HG02943 (cell line): ENCODE measurements at regions not wholly inside any gene's neighbourhood (a gene's known extent, or its start where the extent isn't known, plus 50 kb on each side); places are given as distances from the start of the nearest gene placed in this dataset.

Experiments used
- ATAC-seq: cut with Tn5 transposase; IDR thresholded peaks from one replicate; pipeline ENCODE4 v1.9.1; 2021; ENCODE audit warnings: mild to moderate bottlenecking, low read depth, moderate library complexity; ENCODE audit not compliant: unreplicated experiment

DNA sequence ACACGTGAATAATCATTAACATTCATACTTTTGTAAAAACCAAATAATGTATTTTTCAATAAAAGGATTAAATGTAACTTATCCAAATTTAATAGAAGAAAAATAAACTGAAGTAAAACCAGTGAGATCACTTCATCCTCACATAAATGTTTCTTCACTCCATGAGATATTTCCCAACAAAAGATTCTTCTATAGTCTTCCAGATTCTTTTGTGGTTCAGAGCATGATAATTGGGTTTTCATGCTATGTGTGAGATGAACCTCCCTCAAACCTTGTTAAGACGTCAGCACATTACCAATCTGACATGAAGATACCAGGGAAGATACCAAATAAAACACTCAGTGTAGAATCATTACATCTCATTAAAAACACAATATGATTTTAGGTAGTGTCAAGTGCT lies 62.9 kb upstream of the OXGR1 start:
- ATAC-seq, result no peak

DNA sequence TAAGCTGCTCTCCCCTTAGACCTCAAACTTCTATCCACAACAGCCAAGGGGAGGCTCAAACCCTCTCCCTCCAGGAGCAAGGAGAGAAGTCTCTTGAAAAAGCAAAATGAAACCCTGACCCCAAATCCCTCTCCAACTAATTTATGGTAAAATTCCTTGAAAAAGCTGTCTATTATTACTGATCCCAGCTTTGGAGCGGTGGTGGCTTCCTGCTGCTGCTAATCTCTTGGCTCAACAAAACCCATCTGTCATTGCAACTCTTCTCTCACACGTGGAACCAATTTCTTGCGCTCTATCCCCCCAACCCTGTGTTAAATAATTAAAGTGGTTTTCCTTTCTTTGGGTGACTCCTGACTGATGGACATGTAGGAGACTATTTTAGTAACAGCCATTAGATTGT lies 64.1 kb upstream of the OXGR1 start:
- no peak for ATAC-seq

DNA sequence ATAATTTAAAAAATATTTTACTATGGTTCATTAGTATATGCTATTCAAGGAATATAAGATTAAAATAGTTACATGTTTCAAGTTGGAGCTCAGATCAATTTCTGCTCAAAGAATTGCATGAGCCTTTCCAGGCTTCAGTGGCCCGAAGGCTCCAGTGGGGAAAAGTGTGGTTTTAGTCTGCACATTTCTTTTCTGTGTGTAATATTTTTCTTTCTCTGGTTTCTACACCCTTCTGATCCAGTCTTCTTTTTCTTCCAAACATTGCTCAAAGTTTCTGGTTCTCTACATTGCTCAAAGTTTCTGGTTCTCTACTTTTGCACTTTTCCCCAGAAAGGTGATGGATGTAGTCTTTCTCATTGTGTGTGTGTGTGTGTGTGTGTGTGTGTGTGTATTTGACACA lies 64.7 kb upstream of the OXGR1 start:
- ATAC-seq, result no peak

DNA sequence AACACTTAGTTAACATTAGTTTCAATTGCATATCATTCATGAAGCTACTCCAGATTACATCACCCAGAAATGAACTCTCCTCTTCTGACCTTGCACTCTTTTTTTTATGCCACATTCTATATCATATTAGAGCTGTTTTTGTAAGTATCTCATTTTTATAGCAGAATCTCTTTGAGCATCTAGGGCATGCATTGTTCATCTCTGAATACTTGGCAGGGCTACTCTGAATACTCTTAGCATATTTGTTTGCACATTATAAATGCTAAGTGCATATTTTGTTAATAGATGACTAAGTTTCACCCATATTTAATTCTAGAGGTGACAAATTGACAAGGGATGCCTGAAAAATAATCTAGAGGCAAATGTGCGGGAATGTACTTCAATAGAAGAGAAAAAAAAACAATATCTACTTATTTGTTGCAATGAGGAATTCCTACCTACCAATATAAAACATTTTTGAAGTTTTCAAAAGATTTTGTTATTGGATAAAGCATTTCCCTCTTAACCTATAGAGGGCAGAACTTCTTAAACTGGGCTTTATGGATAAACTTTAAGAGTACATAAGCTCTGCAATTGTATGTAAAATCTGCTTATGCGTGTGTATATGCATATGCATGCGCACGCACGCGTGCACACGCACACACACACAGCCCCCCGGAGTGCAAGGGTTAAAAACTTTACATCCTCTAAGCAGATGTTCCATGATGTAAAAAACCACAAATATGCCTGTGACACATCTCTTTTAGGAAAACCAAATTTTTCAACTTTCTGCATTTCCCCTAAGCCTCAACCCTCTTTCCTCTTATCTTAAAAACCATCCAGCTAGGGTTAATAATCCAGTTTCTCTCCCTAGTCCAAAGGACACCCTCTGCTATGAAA lies 73.0 kb upstream of the OXGR1 start:
- ATAC-seq, result no peak

DNA sequence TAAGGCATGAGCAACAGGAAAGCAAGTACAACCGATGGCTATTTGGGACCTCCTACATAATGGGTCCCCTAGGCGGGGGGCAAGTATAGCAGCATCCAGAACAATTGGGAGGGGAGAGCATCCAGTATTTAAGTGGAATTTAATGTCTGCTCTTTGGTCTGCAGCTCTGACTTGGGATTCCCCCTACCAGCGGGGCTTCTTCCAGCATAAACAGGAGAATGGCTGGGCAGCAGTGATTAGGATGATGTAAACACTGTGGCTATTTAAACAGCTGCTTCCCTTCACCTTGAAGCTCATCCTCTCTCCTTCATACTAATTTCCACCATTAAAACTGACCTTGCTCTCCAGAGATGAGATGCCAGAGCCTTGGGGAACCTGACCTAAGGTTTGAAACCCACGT lies 73.9 kb upstream of the OXGR1 start:
- ATAC-seq, result no peak

DNA sequence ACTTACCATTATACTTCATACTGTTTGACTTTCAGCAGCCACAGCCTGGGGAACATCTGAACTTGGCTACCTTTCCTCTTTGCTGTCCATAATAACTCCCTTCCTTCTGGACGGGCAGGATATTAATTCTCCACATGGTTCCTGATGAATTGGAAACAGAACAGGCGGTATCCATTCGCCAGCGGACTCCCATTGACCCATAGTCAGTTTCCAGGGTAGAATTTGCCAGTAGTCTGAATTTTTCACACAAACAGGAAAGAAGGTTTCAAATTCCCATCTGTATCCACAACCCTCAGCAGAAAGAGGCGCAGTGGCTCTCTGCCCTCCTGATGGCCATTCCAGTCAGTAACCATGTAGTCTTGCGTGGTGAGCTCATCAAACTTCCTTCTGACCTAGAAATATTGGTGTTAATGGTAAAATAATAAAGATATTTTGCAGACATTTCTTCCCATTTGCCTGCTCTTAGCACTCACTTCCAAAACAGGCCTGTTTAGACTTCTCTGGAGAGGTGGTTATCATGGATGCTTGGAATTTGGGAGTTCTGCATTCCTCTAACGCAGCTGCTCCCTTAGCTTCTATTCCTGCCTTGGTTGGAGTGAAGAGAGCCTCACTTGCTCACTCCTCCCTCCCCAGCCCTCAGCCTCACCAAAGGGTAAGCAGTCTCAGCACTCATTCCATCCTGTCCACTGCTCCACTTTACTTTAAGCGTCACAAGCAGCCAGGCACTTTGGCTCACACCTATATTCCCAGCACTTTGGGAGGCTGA lies 75.0 kb upstream of the OXGR1 start:
- no peak for ATAC-seq

DNA sequence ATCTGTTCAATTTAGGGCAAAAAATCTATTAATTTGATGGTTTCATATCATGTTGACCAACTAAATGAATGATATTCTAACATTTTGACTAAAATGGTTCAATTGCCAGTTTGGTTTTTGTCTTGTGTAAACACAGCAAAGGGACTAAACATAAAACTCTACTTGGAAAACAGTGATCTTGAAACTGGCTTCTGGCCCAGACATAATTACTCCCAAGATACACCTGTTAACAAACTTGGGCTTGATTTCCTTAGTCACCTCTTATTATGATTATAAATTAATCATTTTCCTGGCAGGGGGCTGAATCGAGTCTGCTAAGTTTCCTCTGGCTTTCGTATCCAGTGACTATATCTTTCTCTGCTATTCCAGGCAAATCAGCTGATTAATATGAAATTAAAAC lies 78.0 kb upstream of the OXGR1 start:
- ATAC-seq, result no peak

DNA sequence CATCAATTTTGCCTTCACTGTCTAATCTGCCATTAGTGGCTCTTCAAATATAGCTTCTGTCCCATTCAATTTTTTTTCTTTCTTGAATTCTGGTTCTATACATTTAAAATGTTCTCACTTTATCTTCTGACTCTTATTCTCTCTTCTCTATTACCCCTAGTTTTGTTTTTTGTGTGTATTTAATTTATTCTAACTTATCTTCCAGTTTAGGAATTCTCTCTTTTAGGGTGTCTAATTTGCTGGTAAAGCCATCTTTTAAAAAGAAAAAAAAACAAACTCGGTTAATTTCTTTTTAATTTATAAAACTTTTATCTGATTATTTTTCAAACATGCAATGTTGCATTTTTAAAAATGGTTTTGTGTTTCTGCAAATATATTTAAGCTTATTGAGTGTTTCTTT lies 80.3 kb upstream of the OXGR1 start:
- no peak for ATAC-seq

DNA sequence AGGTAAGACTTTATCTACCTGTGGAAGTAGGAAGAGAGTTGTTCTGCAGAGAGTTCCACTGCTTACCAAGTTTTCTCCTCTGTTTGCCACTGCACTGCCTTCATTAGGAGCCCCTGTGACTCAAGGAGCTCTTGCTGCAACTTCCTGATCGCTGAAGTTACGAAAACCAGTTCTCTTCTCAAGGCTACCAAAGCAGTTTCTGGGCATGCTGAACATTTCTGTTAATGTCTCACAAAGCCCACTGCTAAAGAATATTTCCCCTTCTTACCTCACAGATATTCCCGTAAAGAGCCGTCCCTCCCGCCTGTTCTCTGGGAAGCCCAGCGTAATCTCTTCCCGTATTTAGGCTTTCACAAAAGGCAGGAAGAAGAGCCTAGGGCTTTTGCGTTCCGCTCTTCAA lies 82.6 kb upstream of the OXGR1 start:
- no peak for ATAC-seq

DNA sequence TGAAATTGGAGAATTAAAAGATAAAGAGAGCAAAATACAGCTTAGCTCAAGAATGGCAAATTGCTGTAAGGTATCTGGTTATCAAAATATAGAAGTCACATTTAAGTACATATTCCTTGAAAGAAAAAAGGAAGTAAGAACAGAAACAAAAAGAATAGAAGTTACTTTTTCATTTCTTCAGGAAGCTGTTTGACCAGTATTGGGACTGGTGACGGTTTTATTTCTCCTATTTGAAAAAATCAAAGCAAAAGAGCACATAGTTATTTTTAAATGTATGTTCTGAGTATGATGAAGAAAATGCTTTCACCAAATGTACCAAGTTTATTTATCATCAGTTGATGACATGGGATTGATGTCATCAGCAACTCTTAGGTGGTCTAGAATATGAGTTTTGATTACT lies 83.1 kb upstream of the OXGR1 start:
- ATAC-seq, result no peak

DNA sequence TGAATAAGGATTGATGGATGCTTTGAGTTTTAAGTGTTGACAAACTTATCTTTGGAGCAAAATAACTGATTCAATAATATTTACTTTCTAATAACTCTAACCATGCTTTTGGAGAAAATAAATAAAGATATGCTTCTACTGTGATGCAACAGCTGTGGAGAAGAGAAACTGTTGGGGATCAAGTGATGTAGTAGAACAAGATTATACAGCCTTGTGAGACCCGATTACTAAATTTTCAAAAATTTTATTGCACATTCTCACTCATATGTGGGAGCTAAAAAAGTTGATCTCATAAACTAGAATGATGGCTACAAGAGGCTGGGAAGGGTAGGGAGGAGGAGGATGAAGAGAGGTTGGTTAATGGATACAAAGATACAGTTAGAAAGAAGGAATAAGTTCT lies 85.5 kb upstream of the OXGR1 start:
- no peak for ATAC-seq

DNA sequence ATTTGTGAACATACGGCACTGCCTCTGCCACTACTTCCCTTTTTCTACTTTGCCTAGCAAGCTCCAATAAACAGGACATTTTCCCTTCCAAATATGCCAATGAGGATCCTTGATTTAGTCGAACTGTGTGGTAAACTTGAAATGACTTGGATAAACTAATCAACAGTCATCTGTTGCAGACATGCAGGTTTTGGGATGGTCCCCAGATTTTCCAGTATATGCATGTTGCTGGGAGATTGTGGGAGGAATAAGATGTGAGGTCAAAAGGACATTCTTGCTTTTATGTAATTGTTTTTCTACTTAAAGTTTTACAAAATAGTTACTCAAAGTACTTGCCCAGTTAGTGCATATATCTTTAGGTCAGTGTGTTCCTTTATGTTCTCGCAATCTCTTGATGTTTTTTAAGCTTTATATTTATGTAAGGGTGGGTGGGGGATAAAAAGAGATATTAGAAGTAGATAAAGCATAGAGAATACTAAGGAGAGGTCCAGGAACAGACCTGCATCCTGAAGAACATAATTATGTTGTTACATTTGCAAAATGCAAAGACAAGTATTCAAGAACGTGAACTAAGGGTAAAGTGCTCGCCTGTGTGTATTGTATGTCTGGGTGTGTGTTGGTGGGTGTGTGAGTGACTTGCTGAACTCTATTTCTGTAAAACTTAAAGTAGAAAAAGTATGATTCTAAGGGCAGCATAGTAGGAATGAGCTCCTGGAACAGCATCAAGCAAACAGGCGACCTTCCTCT lies 88.4 kb upstream of the OXGR1 start:
- ATAC-seq, result no peak

DNA sequence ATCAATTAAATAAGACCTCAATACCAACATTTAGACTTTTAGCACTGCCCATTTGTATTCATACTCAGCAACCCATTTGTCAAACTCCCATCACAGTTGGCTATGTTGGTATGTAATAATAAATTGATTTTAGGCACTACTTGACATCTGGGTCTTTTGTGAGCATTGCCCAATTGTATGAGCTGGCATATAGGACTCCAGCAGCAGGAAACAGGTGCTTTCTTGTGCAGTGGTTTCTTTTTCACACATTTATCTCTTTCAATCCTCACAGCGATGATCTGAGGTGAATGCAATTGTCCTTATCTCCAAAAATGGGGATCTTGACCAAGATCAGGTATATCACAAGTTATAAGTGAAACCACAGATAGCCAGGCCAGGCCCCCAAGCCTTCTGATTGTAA lies 96.9 kb upstream of the OXGR1 start:
- ATAC-seq, result no peak

DNA sequence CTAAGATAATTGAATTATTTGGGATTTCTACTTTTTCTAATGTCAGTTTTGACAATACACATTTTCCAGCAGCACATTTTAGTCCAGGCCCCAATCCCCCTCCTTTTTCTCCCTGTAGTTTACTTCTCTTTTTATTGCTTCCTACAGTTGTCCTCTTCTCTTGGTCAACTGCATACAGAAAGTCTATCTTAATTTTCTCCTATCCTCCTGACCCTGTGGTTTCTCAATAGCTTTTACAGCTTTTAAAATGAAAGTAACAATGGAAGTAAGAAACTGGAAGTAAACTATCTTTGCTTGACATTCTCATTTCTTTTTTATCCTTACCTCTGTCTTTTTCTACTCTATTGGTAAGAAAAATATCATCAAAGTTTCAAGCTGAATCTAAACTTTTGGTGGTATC lies 106.5 kb upstream of the OXGR1 start:
- no peak for ATAC-seq

DNA sequence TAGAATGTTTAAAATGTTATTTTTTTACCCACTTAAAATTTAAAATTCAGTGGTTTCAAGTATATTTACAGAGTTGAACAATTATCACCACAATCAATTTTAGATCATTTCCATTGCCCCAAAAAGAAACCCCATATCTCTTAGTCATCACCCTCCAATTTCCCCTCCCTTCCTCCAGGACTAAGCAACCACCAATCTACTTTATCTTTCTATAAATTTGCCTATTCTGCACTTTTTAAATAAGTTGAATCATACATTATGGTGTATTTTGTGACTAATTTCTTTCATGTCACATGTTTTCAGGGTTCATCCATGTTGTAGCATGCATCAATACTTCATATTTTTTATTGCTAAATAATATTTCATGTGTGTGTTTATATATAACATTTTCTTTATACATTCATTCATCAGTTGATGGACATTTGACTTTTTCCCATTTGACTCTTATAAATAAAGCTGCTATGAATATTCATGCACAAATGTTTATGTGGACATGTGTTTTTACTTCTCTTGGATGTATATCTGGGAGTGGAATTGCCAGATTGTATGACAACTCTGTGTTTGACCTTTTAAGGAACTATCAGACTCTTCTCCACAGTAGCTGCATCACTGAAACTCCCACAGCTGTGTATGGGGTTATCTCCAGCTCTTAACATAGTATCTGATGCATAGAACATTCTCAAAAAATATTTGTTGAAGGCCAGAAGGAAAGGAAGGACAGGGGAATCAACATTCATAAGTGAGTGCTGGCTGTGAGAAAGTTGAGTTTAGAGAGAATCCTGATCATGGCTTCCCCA lies 107.8 kb upstream of the OXGR1 start:
- no peak for ATAC-seq

DNA sequence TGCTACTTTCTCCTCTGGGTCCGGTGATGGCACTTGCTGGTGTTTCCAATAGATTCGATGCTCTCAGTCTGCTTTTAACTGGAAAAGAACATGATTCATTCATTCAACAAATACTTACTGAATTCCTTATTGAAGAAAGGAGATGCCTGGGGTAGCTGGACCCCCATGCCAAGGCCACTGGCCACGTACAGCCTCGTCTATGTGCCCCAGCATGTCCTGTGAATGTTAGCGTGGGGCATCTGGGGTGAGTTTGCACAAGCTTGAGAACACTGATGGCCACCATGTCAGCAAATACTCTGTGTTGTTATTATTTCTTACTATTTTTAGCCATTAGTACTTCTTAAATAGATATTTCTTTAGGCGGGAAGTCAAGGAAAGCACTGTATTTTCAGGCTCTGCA lies 112.0 kb upstream of the OXGR1 start:
- no peak for ATAC-seq

DNA sequence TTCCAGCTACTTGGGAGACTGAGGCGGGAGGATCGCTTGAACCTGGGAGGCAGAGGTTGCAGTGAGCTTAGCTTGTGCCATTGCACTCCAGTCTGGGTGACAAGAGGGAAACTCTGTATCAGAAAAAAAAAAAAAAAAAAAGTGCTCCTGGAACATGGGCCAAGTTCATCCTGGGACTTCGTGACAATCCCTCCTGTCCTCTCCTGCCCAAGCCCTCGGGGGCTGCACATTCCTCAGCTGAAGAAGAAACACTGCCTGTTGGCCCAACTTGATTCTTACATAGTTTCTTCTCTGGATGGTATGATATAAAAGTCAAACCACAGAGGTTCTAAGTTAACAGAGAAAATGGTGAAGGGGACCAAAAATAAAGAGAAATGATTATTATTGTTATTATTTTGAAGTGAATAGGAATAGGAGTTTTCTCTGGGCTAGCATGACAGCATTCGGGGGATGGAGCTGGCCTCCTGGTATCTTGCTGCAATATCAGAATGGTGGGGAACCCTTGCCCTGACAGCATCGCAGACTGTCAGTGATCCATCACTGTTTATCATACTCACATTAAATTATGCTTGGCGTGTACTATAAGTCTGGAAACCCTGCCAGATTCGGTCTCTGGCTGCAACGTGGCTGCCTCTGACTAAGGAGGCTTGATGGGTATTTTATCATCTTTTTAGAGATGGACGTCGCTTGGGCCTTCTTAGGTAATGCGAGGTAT lies 113.7 kb upstream of the OXGR1 start:
- ATAC-seq, result no peak

DNA sequence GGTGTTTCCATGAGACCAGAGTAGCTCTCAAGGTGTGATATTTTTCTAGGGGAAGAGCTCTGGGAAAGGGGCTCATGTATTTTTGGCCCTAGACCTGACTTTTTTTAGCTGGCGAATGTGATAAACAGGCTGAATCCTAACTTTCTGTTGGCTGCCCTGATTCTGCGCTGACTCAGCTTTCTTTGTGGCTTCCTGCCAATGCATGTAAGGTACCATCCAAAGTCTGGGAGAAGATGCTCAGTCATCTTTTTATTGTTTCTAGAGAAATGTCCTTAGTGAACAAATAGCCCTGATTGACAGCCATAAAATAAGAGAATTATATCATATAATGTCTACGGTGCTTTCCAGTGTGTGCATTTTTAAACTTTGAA lies 113.6 kb upstream of the MBNL2 start:
- no peak for ATAC-seq

DNA sequence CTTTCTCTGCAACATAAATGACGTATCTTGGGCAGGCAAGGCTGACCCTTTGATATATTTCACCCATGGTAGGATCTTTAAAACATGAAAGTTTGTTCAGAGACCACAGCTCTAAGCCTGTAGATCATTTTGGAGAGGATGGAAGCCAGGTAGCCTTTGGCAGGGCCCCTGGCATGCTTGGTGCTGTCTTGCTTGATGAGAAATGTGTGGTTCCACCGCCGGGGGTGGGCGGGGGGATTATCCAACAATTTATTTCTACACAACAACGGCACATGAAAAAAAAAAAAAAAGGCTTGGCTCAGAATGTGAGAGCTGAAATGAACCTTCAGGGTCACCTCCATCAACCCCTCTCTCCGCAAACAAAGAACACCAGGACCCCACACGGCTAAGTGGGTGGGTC lies 112.9 kb upstream of the MBNL2 start:
- ATAC-seq, result no peak
